DOHH2 (cell line): ENCODE measurements at regions not wholly inside any gene's neighbourhood (a gene's known extent, or its start where the extent isn't known, plus 50 kb on each side); places are given as distances from the start of the nearest gene placed in this dataset.

Experiments used
- EZH2phosphoT487 ChIP-seq: fragments of 200-600 bp; sonication (generic); IDR thresholded peaks from 2 replicates; pipeline ENCODE4 v1.6.1; 2017; ENCODE audit warnings: borderline replicate concordance, mild to moderate bottlenecking, antibody characterized with exemption, low read length, moderate library complexity, mixed read lengths
- TF ChIP-seq, protein P1 (sequence below): fragments of 200-600 bp; sonication (generic); IDR thresholded peaks from one replicate; pipeline ENCODE4 v1.5.1; 2014; ENCODE audit warnings: antibody characterized with exemption, mild to moderate bottlenecking, low read depth, low read length; ENCODE audit not compliant: poor library complexity, severe bottlenecking

- TF ChIP-seq EZH2phosphoT487: no peak
- TF ChIP-seq, protein P1, sequence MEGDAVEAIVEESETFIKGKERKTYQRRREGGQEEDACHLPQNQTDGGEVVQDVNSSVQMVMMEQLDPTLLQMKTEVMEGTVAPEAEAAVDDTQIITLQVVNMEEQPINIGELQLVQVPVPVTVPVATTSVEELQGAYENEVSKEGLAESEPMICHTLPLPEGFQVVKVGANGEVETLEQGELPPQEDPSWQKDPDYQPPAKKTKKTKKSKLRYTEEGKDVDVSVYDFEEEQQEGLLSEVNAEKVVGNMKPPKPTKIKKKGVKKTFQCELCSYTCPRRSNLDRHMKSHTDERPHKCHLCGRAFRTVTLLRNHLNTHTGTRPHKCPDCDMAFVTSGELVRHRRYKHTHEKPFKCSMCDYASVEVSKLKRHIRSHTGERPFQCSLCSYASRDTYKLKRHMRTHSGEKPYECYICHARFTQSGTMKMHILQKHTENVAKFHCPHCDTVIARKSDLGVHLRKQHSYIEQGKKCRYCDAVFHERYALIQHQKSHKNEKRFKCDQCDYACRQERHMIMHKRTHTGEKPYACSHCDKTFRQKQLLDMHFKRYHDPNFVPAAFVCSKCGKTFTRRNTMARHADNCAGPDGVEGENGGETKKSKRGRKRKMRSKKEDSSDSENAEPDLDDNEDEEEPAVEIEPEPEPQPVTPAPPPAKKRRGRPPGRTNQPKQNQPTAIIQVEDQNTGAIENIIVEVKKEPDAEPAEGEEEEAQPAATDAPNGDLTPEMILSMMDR: no peak
Observed at GRCh38 chr5:35285011-35285410, 54.7 kb upstream of the PRLR start.
